Neutrophil (primary cell): ENCODE measurements at regions not wholly inside any gene's neighbourhood (a gene's known extent, or its start where the extent isn't known, plus 50 kb on each side); places are given as distances from the start of the nearest gene placed in this dataset.

Experiments
- H3K27ac ChIP-seq: fragments of 200-600 bp; sonication (generic); 2 replicates; pipeline ENCODE4 v1.5.1; 2016; ENCODE audit warnings: mild to moderate bottlenecking, moderate library complexity
- H3K27me3 ChIP-seq: fragments of 200-600 bp; sonication (generic); 2 replicates; pipeline ENCODE4 v1.6.0; 2016; ENCODE audit warnings: mild to moderate bottlenecking
- H3K36me3 ChIP-seq: fragments of 200-600 bp; sonication (generic); 2 replicates; pipeline ENCODE4 v1.5.1; 2017
- H3K4me1 ChIP-seq, 2 experiments: fragments of 200-600 bp in 1 of 2; sonication (generic) in 1 of 2; 1 replicate in 1 of 2; 2 replicates in 1 of 2; pipeline versions ENCODE4 v1.5.1 to v1.6.1; 2013 to 2016; ENCODE audit warnings: low read depth in 1 of 2, low read length in 1 of 2, mild to moderate bottlenecking in 1 of 2, moderate library complexity in 1 of 2; ENCODE audit not compliant: control insufficient read depth in 1 of 2, insufficient read depth in 1 of 2
- H3K4me3 ChIP-seq, 2 experiments: fragments of 200-600 bp in 1 of 2; sonication (generic) in 1 of 2; 1 replicate in 1 of 2; 2 replicates in 1 of 2; pipeline ENCODE4 v1.5.1; 2013 to 2016; ENCODE audit warnings: low read depth in 1 of 2, low read length in 1 of 2, mild to moderate bottlenecking in 1 of 2, moderate library complexity in 1 of 2
- H3K9me3 ChIP-seq: fragments of 200-600 bp; sonication (generic); 2 replicates; pipeline ENCODE4 v1.5.1; 2016
- CTCF ChIP-seq: fragments of 200-600 bp; sonication (generic); IDR thresholded peaks from 2 replicates; pipeline ENCODE4 v1.5.1; 2016; ENCODE audit warnings: antibody characterized with exemption

DNA sequence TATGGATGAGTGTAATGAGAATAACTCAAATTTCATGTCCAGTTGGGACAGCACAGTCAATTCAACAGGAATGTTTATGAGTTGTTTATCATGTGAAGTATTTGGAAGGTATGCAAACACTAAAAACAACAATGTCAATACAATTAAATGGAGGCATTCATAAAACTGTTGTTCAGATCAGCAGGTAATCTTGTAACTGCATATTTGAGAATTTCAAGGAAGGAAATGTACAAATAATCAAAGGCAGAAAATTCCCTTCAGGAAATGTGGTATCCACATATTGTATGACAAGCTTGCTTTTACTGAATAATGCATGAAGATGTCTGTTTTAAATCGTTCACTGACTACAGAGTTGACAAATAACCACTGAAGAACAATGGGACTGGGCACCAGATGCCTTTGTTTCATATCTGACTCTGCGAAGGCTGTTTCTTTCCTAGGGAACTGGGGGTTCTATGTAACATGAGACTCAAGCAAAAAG is 198.3 kb downstream of the LTN1 start:
- no peaks in the 10 kb centered on the region for H3K36me3 ChIP-seq
- H3K27ac ChIP-seq: peak overlapping the region; percentile 69
- H3K9me3 ChIP-seq: no peaks in the 10 kb centered on the region
- H3K27me3 ChIP-seq: no peaks in the 10 kb centered on the region
- peaks cover 30 to 31% of the 10 kb centered on the region in 2 experiments for H3K4me1 ChIP-seq
- TF ChIP-seq CTCF: no peak
- no peak overlapping the region for H3K4me3 ChIP-seq

GRCh38 chr21:28793043-28793442 is 199.6 kb downstream of the LTN1 start:
- H3K36me3 ChIP-seq: no peaks in the 10 kb centered on the region
- H3K9me3 ChIP-seq: no peaks in the 10 kb centered on the region
- H3K4me1 ChIP-seq: peaks cover 30 to 31% of the 10 kb centered on the region in 2 experiments
- no peak overlapping the region for H3K4me3 ChIP-seq
- peak overlapping the region; percentile 69 for H3K27ac ChIP-seq
- H3K27me3 ChIP-seq: no peaks in the 10 kb centered on the region
- no peak for TF ChIP-seq CTCF

GRCh38 chr21:28791595-28792282 is 200.9 kb downstream of the LTN1 start:
- no peak for TF ChIP-seq CTCF

GRCh38 chr21:28790335-28790734 is 202.3 kb downstream of the LTN1 start:
- Histone ChIP-seq H3K4me1 (peaks cover 30 to 31% of the 10 kb centered on the region in 2 experiments), H3K4me3 (no peak overlapping the region), H3K9me3 (no peaks in the 10 kb centered on the region), H3K27ac (no peak overlapping the region), H3K36me3 (no peaks in the 10 kb centered on the region), H3K27me3 (no peaks in the 10 kb centered on the region)
- TF ChIP-seq CTCF: no peak

More at GRCh38 chr21:28791595-28792282, 200.9 kb downstream of the LTN1 start:
- Histone ChIP-seq H3K27me3 (no peaks in the 10 kb centered on the region), H3K4me3 (no peak overlapping the region), H3K27ac (no peak overlapping the region), H3K9me3 (no peaks in the 10 kb centered on the region), H3K36me3 (no peaks in the 10 kb centered on the region), H3K4me1 (peaks cover 30 to 31% of the 10 kb centered on the region in 2 experiments)

DNA sequence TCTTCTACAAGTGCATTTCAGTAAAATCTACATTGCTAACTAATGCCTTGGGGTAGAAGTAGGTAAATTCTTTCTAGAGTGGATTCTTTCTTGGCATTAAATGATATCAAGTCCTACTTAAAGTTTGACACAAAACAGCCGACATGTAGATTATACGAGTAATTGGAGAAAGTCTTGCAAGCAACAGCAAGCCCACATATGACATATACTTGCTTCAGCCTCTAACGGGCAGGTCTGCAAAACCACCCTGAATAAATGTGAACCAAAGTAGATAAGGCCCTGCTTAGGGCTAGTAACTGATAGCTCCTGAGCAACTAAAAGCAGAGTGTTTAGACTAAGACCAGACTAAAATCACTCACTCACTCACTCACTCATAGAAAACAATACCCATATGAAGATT is 203.2 kb downstream of the LTN1 start:
- peaks cover 27 to 28% of the 10 kb centered on the region in 2 experiments for H3K4me1 ChIP-seq
- H3K4me3 ChIP-seq: no peak overlapping the region
- no peak overlapping the region for H3K27ac ChIP-seq
- H3K27me3 ChIP-seq: no peaks in the 10 kb centered on the region
- TF ChIP-seq CTCF: no peak
- H3K36me3 ChIP-seq: no peaks in the 10 kb centered on the region
- no peaks in the 10 kb centered on the region for H3K9me3 ChIP-seq
